HEK293T (cell line): ENCODE measurements at regions not wholly inside any gene's neighbourhood (a gene's known extent, or its start where the extent isn't known, plus 50 kb on each side); places are given as distances from the start of the nearest gene placed in this dataset.

Experiments used
- CTCF ChIA-PET: fragments of 350-600 bp; formaldehyde crosslinking; extraction: SDS; loops from one replicate; lab custom pipeline; 2021; ENCODE audit warnings: antibody characterized with exemption, inconsistent platforms; lab: Yijun Ruan, JAX
- POLR2A ChIA-PET: fragments of 350-600 bp; formaldehyde crosslinking; extraction: SDS; loops from one replicate; lab custom pipeline; 2020; ENCODE audit warnings: antibody characterized with exemption, inconsistent platforms; lab: Yijun Ruan, JAX
- DNase-seq: peaks from one replicate; pipeline ENCODE4 v3.0.0; 2012; ENCODE audit warnings: mixed read lengths; ENCODE audit errors: extremely low spot score
- ARNT ChIP-seq: fragments of 450-650 bp; IDR thresholded peaks from 2 replicates; pipeline ENCODE4 v1.6.1; 2017; ENCODE audit warnings: mild to moderate bottlenecking
- BHLHE40 ChIP-seq: fragments of 450-650 bp; IDR thresholded peaks from 2 replicates; pipeline ENCODE4 v1.6.1; 2016; ENCODE audit warnings: mild to moderate bottlenecking, moderate library complexity, borderline replicate concordance
- CTBP1 ChIP-seq: fragments of 450-650 bp; IDR thresholded peaks from 2 replicates; pipeline ENCODE4 v1.6.1; 2016; ENCODE audit warnings: borderline replicate concordance
- ELF4 ChIP-seq: fragments of 450-650 bp; IDR thresholded peaks from 2 replicates; pipeline ENCODE4 v1.6.1; 2017; ENCODE audit warnings: antibody characterized with exemption
- FOXA1 ChIP-seq: fragments of 450-650 bp; IDR thresholded peaks from 2 replicates; pipeline ENCODE4 v1.6.1; 2016; ENCODE audit warnings: mild to moderate bottlenecking
- FOXK2 ChIP-seq: fragments of 450-650 bp; IDR thresholded peaks from 2 replicates; pipeline ENCODE4 v1.6.1; 2016; ENCODE audit warnings: mild to moderate bottlenecking
- FOXM1 ChIP-seq: fragments of 450-650 bp; IDR thresholded peaks from 2 replicates; pipeline ENCODE4 v1.6.1; 2017; ENCODE audit warnings: mild to moderate bottlenecking, borderline replicate concordance
- HDGF ChIP-seq: fragments of 450-650 bp; IDR thresholded peaks from 2 replicates; pipeline ENCODE4 v1.6.1; 2017; ENCODE audit warnings: antibody characterized with exemption, borderline replicate concordance
- L3MBTL2 ChIP-seq: fragments of 450-650 bp; conservative IDR thresholded peaks from 2 replicates; pipeline ENCODE4 v1.6.1; 2016; ENCODE audit warnings: mild to moderate bottlenecking
- LEF1 ChIP-seq: fragments of 450-650 bp; IDR thresholded peaks from 2 replicates; pipeline ENCODE4 v1.6.1; 2017; ENCODE audit warnings: mild to moderate bottlenecking, borderline replicate concordance
- NFRKB ChIP-seq: fragments of 450-650 bp; IDR thresholded peaks from 2 replicates; pipeline ENCODE4 v1.6.1; 2016; ENCODE audit warnings: mild to moderate bottlenecking, moderate library complexity
- SP1 ChIP-seq: fragments of 450-650 bp; IDR thresholded peaks from 2 replicates; pipeline ENCODE4 v1.6.1; 2017
- SUZ12 ChIP-seq: fragments of 450-650 bp; IDR thresholded peaks from 2 replicates; pipeline ENCODE4 v1.6.1; 2016; ENCODE audit warnings: mild to moderate bottlenecking
- TARDBP ChIP-seq: fragments of 450-650 bp; IDR thresholded peaks from 2 replicates; pipeline ENCODE4 v1.6.1; 2016
- ZNF384 ChIP-seq: fragments of 450-650 bp; IDR thresholded peaks from 2 replicates; pipeline ENCODE4 v1.6.1; 2016
- TF ChIP-seq, protein P1 (sequence below): fragments of 450-650 bp; IDR thresholded peaks from 2 replicates; pipeline ENCODE4 v1.6.1; 2016

DNA sequence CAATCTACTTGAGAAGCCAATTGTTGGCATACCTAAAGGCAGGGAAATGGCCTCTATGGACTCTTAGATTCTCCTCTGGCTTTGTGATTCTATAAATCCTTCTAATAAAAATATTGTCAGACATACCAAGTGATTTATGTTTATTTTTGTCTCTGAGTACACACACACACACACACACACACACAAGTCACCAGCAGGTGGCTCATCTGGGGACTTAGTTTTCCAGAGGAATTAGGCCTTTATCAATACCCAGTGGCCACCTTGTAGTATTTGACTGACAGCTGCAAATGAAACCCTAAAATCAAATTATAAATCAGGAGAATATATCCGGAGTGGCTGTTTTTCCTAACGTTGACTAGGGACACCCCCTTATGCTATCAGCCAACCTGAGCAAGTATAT lies 258.5 kb downstream of the BRINP2 start:
- ChIA-PET CTCF (no interaction called here), POLR2A (no interaction called here)
- TF ChIP-seq, protein P1, sequence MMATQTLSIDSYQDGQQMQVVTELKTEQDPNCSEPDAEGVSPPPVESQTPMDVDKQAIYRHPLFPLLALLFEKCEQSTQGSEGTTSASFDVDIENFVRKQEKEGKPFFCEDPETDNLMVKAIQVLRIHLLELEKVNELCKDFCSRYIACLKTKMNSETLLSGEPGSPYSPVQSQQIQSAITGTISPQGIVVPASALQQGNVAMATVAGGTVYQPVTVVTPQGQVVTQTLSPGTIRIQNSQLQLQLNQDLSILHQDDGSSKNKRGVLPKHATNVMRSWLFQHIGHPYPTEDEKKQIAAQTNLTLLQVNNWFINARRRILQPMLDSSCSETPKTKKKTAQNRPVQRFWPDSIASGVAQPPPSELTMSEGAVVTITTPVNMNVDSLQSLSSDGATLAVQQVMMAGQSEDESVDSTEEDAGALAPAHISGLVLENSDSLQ, result peak; percentile 50; the same call in 1 of the 2 replicates
- TF ChIP-seq NFRKB, result no peak
- TF ChIP-seq ZNF384, result no peak
- no peak for TF ChIP-seq ELF4
- no peak for TF ChIP-seq FOXK2
- TF ChIP-seq SUZ12, result no peak
- no peak for TF ChIP-seq ARNT
- TF ChIP-seq CTBP1, result no peak
- DNase-seq, result no peak

DNA sequence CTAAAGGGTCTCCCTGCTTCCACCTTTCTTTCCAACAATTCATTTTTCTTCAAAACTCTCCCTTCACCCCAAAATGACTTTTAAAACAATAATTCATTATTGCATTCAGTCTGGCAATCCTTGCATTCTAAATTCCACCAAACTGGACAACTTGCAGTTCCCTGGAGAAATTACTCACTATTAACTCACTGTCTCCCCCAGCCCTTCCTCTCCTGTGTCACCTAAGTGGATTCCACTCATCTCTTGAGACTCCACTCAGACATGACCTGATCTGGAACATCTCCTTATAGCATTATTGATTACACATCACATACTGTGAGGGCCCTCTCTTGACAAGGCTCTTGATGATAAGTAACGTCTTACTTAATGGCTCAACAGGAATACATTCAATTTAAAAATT lies 257.1 kb downstream of the BRINP2 start:
- no peak for TF ChIP-seq FOXA1
- no peak for TF ChIP-seq ELF4
- no peak for TF ChIP-seq L3MBTL2
- TF ChIP-seq FOXK2, result no peak
- TF ChIP-seq NFRKB, result no peak
- ChIA-PET CTCF (no interaction called here), POLR2A (no interaction called here)
- no peak for DNase-seq

DNA sequence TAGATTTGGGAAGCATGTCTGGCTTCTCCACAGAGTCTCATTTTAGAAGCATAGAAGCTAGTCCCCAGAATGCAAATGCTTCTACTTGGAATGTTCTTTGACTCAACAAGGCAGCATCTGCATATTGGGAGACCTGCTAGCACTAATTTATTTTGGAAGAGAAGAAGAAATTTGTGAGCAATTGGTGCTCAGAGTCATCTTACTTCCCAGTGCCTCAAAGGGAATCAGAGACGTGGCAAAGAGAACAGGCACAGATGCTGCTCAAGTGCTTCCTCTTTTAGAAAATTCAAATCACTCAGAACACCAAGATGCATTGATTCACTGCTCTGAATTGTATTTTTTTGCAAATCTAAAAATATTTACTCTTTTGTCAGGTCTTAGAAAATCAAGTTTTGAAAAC lies 255.7 kb downstream of the BRINP2 start:
- POLR2A ChIA-PET, result no interaction called here
- TF ChIP-seq FOXM1, result no peak
- TF ChIP-seq HDGF, result no peak
- no peak for TF ChIP-seq NFRKB
- TF ChIP-seq BHLHE40, result no peak
- TF ChIP-seq ZNF384, result no peak
- no peak for TF ChIP-seq LEF1
- no peak for TF ChIP-seq L3MBTL2
- no peak for TF ChIP-seq FOXK2
- TF ChIP-seq ELF4, result no peak
- no peak for TF ChIP-seq TARDBP
- TF ChIP-seq FOXA1, result no peak
- no peak for TF ChIP-seq SP1
- no peak for TF ChIP-seq ARNT
- no peak for TF ChIP-seq CTBP1
- TF ChIP-seq, protein P1, result no peak
- no peak for TF ChIP-seq SUZ12
- CTCF ChIA-PET, result no interaction called here
- no peak for DNase-seq

DNA sequence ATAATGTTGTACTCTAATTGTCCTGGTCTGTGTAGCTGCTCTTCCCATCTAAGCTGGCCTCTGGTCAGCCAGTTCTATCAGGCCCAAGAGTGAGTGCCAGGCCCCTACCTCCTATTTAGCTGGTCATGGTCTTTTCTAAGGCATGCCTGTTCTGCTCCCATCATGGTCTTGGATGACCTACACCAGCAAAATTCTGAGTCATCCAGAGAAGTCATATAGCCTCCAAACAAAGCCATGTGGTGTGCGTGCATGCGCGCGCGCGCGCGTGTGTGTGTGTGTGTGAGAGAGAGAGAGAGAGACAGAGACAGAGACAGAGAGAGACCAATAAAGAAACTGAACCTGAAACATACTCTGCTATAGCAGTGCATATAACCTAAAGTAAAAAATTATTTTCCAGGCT lies 254.4 kb downstream of the BRINP2 start:
- no peak for DNase-seq
- ChIA-PET POLR2A (no interaction called here), CTCF (no interaction called here)
- TF ChIP-seq TARDBP, result no peak
- no peak for TF ChIP-seq L3MBTL2
- TF ChIP-seq ELF4, result no peak

DNA sequence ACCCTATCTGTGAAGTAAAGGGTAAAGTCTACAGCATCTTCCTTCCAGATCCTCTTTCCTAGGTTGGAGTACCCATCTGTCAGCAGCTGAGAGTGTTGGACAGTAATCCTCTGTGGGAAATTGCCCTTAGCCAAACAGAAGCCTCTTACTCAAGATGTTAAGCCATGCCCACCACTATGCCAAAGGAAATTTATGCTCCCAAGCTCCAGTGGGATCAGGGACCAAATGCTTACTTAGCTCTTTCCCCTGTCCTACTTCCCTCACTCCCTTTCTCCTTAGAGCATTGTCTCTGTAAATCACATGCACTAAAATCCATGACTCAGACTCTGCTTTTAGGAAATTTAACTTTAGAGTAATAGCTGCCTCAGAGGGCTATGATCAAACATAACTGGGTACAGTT lies 254.0 kb downstream of the BRINP2 start:
- ChIA-PET POLR2A (no interaction called here), CTCF (no interaction called here)
- no peak for DNase-seq
- TF ChIP-seq TARDBP, result no peak
- TF ChIP-seq SP1, result no peak
- TF ChIP-seq LEF1, result no peak
- TF ChIP-seq ARNT, result no peak
- no peak for TF ChIP-seq NFRKB
- TF ChIP-seq, protein P1, result no peak
- no peak for TF ChIP-seq FOXA1

DNA sequence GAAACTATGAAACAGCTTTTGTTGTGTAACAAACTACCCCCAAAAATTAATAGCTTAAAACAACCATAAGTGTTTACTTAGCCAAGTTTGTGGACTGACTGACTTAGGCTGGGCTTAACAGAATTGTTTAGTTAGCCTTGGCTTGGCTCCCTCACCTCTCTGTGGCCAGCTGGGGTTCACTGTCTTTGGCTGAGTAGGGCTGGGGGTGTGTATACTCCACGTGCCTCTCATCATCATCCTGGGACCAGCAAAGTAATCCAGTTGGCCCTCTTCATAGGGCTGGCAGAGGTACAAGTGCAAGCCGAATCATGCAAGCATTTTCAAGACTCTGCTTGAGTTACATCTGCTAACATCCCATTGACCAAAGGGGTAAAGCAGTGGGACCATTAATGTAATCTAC lies 252.3 kb downstream of the BRINP2 start:
- no peak for TF ChIP-seq BHLHE40
- ChIA-PET POLR2A (no interaction called here), CTCF (no interaction called here)
- no peak for DNase-seq

DNA sequence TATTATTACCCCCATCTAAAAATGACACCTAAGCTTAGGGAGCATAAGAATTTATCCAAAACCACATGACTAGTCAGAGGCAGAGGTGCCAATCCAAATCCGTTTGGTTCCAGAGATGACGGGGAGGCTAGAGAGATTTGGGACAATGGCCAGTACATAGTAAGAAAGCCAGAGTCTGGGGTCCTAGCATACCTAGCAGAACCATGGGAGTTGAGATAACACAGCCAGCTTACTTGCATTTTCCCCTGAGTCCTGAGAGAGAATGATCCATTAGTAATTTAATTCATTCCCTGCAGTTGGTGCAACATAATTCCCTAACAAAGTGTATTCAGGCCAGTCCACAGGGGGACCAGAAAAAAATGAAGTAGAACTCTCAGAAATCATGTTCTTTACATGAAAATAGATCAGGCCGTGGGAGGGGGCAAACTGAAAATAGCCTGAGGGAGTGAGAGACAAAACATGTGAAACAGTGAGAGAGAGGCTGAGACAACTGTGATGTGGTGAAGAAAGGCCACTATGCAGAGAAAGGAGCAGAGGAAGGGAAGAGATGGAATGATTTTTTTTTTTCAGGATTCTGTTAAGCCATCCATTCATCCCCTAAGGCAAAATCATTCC lies 243.3 kb downstream of the BRINP2 start:
- TF ChIP-seq FOXM1 (no peak), LEF1 (no peak)
- DNase-seq, result no peak
- CTCF ChIA-PET, result no interaction called here

DNA sequence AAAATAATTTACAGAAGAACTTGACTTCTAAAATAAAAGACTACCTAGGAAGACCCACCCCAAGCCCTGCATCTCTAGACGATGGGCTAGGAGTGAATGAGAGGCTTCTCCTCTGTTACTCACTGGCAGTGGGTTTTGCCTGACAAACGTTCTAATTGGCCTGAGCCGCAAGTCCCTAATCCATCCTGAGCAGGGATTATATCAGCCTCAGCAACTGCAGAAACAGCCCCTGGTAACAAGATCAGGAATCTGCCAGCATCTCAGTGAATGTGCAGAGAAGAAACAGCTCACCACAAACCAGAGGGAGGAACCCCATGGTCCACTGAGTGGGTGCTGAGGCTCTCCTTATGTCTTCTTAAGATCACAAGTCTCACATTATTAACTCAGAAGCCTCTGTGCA lies 240.6 kb downstream of the BRINP2 start:
- TF ChIP-seq LEF1, result no peak
- no peak for TF ChIP-seq CTBP1
- TF ChIP-seq FOXM1, result no peak
- no peak for TF ChIP-seq FOXA1
- no peak for TF ChIP-seq NFRKB
- TF ChIP-seq, protein P1, result no peak
- TF ChIP-seq HDGF, result no peak
- no peak for TF ChIP-seq ELF4
- no peak for TF ChIP-seq ARNT
- no peak for TF ChIP-seq ZNF384
- TF ChIP-seq TARDBP, result no peak
- TF ChIP-seq SP1, result no peak
- no peak for TF ChIP-seq BHLHE40
- no peak for TF ChIP-seq SUZ12
- TF ChIP-seq FOXK2, result no peak
- ChIA-PET POLR2A (no interaction called here), CTCF (no interaction called here)
- no peak for DNase-seq

More for the DNA sequence above, 243.3 kb downstream of the BRINP2 start:
- POLR2A ChIA-PET, result no interaction called here
